GM12878 (cell line): ENCODE measurements at regions not wholly inside any gene's neighbourhood (a gene's known extent, or its start where the extent isn't known, plus 50 kb on each side); places are given as distances from the start of the nearest gene placed in this dataset.

Source experiments
- ATAC-seq: fragments of 200-7000 bp; cut with Tn5 transposase; 3 replicates; pipeline ENCODE4 v1.9.1; 2020; ENCODE audit warnings: mild to moderate bottlenecking, moderate library complexity
- BruUV-seq: library from RNA; stranded (reverse); fragments of 400-500 nt; replicated peaks from 2 replicates; lab custom pipeline; 2021; lab: Mats Ljungman, UMichigan
- CTCF ChIA-PET: fragments of 300-600 bp; sonication (Branson Sonifier 250); formaldehyde crosslinking; extraction: SDS; loops from one replicate; lab custom pipeline; 2021; ENCODE audit warnings: inconsistent platforms; lab: Yijun Ruan, JAX
- POLR2A ChIA-PET: fragments of 350-600 bp; formaldehyde crosslinking; extraction: SDS; loops from one replicate; lab custom pipeline; 2021; ENCODE audit warnings: inconsistent platforms; lab: Charles Lee
- RAD21 ChIA-PET: fragments of 300-600 bp; sonication (Branson Sonifier 250); formaldehyde crosslinking; loops from one replicate; lab custom pipeline; 2023; ENCODE audit warnings: antibody characterized with exemption; ENCODE audit not compliant: unreplicated experiment; lab: Charles Lee
- SMC1A ChIA-PET: fragments of 300-600 bp; sonication (Branson Sonifier 250); formaldehyde crosslinking; loops from one replicate; lab custom pipeline; 2023; ENCODE audit not compliant: unreplicated experiment, uncharacterized antibody; lab: Charles Lee
- DNase-seq: peaks from one replicate; pipeline ENCODE4 v3.0.0-alpha.2; 2011; ENCODE audit warnings: low read depth, low spot score
- FAIRE-seq: peaks from 3 replicates; lab custom pipeline; 2011; peaks lifted over from hg19 to GRCh38; lab: Jason Lieb, UNC
- H2AFZ ChIP-seq: 2 replicates; pipeline ENCODE4 v1.6.0; 2011; ENCODE audit warnings: low read depth, low read length, control low read depth; ENCODE audit not compliant: control insufficient read depth
- H3K27ac ChIP-seq: 2 replicates; pipeline ENCODE4 v1.5.1; 2011; ENCODE audit warnings: control low read depth; ENCODE audit not compliant: control insufficient read depth, insufficient read depth
- H3K27me3 ChIP-seq, 2 experiments: replicated peaks in 1 of 2; 2 replicates each; pipeline versions ENCODE4 v1.6.0 to v1.6.1; 2011; ENCODE audit warnings: low read length in 1 of 2; ENCODE audit not compliant: control insufficient read depth in 2 of 2, insufficient read depth in 2 of 2
- H3K36me3 ChIP-seq, 2 experiments: 2 replicates each; pipeline ENCODE4 v1.5.1; 2011; ENCODE audit warnings: low read length in 1 of 2; ENCODE audit not compliant: control insufficient read depth in 2 of 2, insufficient read depth in 2 of 2
- H3K4me1 ChIP-seq: 2 replicates; pipeline ENCODE4 v1.6.1; 2011; ENCODE audit warnings: mild to moderate bottlenecking, low read length, moderate library complexity, mixed read lengths; ENCODE audit not compliant: control insufficient read depth, insufficient read depth
- H3K4me2 ChIP-seq: 2 replicates; pipeline ENCODE4 v1.6.0; 2011; ENCODE audit warnings: control low read depth; ENCODE audit not compliant: control insufficient read depth, insufficient read depth
- H3K4me3 ChIP-seq: fragments of 200-600 bp; sonication (generic); 2 replicates; pipeline ENCODE4 v1.5.1; 2016
- H3K79me2 ChIP-seq: 2 replicates; pipeline ENCODE4 v1.6.0; 2011; ENCODE audit warnings: low read length; ENCODE audit not compliant: control insufficient read depth, insufficient read depth
- H3K9ac ChIP-seq: 2 replicates; pipeline ENCODE4 v1.8.0; 2011; ENCODE audit warnings: low read length, control low read depth, mixed read lengths; ENCODE audit not compliant: control insufficient read depth, insufficient read depth
- H3K9me3 ChIP-seq: replicated peaks from 3 replicates; pipeline ENCODE4 v1.5.1; 2011; ENCODE audit warnings: mild to moderate bottlenecking, low read length; ENCODE audit not compliant: control insufficient read depth, insufficient read depth
- H4K20me1 ChIP-seq: 2 replicates; pipeline ENCODE4 v1.6.0; 2011; ENCODE audit not compliant: control insufficient read depth, insufficient read depth
- ATF2 ChIP-seq: IDR thresholded peaks from 2 replicates; pipeline ENCODE4 v1.6.1; 2012; ENCODE audit warnings: low read length, inconsistent platforms
- ELK1 ChIP-seq: IDR thresholded peaks from 2 replicates; pipeline ENCODE4 v1.6.1; 2012; ENCODE audit warnings: low read depth, low read length, improper control_type of control experiment
- EZH2 ChIP-seq: IDR thresholded peaks from 2 replicates; pipeline ENCODE4 v1.6.1; 2012; ENCODE audit warnings: low read depth, mild to moderate bottlenecking, control low read depth, inconsistent platforms, low read length, borderline replicate concordance; ENCODE audit not compliant: control insufficient read depth
- FOXK2 ChIP-seq: fragments of 450-650 bp; IDR thresholded peaks from 2 replicates; pipeline ENCODE4 v1.6.1; 2017; ENCODE audit warnings: mild to moderate bottlenecking, moderate library complexity
- HSF1 ChIP-seq: fragments of 150-350 bp; IDR thresholded peaks from 2 replicates; pipeline ENCODE4 v1.6.1; 2014; ENCODE audit warnings: mild to moderate bottlenecking, low read depth, low read length
- IRF5 ChIP-seq: fragments of 450-650 bp; IDR thresholded peaks from 2 replicates; pipeline ENCODE4 v1.6.1; 2017; ENCODE audit warnings: borderline replicate concordance
- KLF5 ChIP-seq: fragments of 450-650 bp; IDR thresholded peaks from 2 replicates; pipeline ENCODE4 v1.6.1; 2014; ENCODE audit warnings: mild to moderate bottlenecking; ENCODE audit not compliant: partially characterized antibody
- MTA3 ChIP-seq: IDR thresholded peaks from 2 replicates; pipeline ENCODE4 v1.6.1; 2012; ENCODE audit warnings: low read length, inconsistent platforms, borderline replicate concordance
- MXI1 ChIP-seq: fragments of 150-350 bp; IDR thresholded peaks from 2 replicates; pipeline ENCODE4 v1.6.1; 2011; ENCODE audit warnings: low read depth, mild to moderate bottlenecking, inconsistent platforms, low read length, improper control_type of control experiment
- PAX5 ChIP-seq: IDR thresholded peaks from 2 replicates; pipeline ENCODE4 v1.6.1; 2011; ENCODE audit warnings: low read depth, low read length, borderline replicate concordance
- PAX8 ChIP-seq: fragments of 450-650 bp; IDR thresholded peaks from 2 replicates; pipeline ENCODE4 v1.6.1; 2017; ENCODE audit warnings: mild to moderate bottlenecking, moderate library complexity
- PML ChIP-seq: IDR thresholded peaks from 2 replicates; pipeline ENCODE4 v1.6.1; 2012; ENCODE audit warnings: low read length, inconsistent platforms
- RELA ChIP-seq: fragments of 450-650 bp; IDR thresholded peaks from 2 replicates; pipeline ENCODE4 v1.8.0; 2014; ENCODE audit warnings: borderline replicate concordance; ENCODE audit not compliant: partially characterized antibody
- SMC3 ChIP-seq: IDR thresholded peaks from 2 replicates; pipeline ENCODE4 v1.6.1; 2011; ENCODE audit warnings: low read length, improper control_type of control experiment, borderline replicate concordance
- SPI1 ChIP-seq: IDR thresholded peaks from 2 replicates; pipeline ENCODE4 v1.6.1; 2011; ENCODE audit warnings: low read depth, mild to moderate bottlenecking, low read length, moderate library complexity, borderline replicate concordance; ENCODE audit not compliant: insufficient read depth
- STAT3 ChIP-seq: IDR thresholded peaks from 2 replicates; pipeline ENCODE4 v1.6.1; 2011; ENCODE audit warnings: low read depth, low read length, improper control_type of control experiment
- TARDBP ChIP-seq: IDR thresholded peaks from 2 replicates; pipeline ENCODE4 v1.6.1; 2016; ENCODE audit warnings: borderline replicate concordance
- USF2 ChIP-seq: IDR thresholded peaks from 2 replicates; pipeline ENCODE4 v1.6.1; 2011; ENCODE audit warnings: low read depth, low read length, improper control_type of control experiment, borderline replicate concordance
- WGBS: methylation state at CpG from one replicate; pipeline ENCODE4 v1.1.6; 2016; ENCODE audit warnings: low lambda C conversion rate; ENCODE audit not compliant: insufficient replicate concordance, insufficient coverage; ENCODE audit errors: missing lambda C conversion rate; 5-methylcytosine and 5-hydroxymethylcytosine counted together
- in situ Hi-C: fragments of 300-500 bp; cut with MboI; formaldehyde crosslinking; loops from 9 replicates; pipeline ENCODE4 v1.14.3; 2018; ENCODE audit warnings: mixed read lengths
- intact Hi-C: fragments of 100-400 bp; cut with micrococcal nuclease; formaldehyde crosslinking; loops from one replicate; pipeline ENCODE4 v1.14.2; 2022; ENCODE audit not compliant: unreplicated experiment

GRCh38 chr14:71246539-71246938, 339.3 kb downstream of the PCNX1 start:
- Histone ChIP-seq H3K79me2 (no peaks in the 10 kb centered on the region), H3K4me2 (no peak overlapping the region), H2AFZ (no peak overlapping the region), H3K4me3 (no peak overlapping the region), H4K20me1 (no peaks in the 10 kb centered on the region), H3K36me3 (no peaks in the 10 kb centered on the region), H3K9ac (no peak overlapping the region), H3K4me1 (no peaks in the 10 kb centered on the region; the same call in 1 of the 2 replicates), H3K27me3 (no peaks in the 10 kb centered on the region), H3K27ac (no peak overlapping the region), H3K9me3 (peaks cover 3% of the 10 kb centered on the region; the same call in 1 of the 3 replicates)
- ChIA-PET SMC1A (interaction anchor here (0.8 kb wide), 1 partner anchor 41 kb away, joined by 3 read pairs; no protein-coding TSS in a partner anchor), RAD21 (no interaction called here), CTCF (no interaction called here), POLR2A (no interaction called here)
- FAIRE-seq = no peak
- no peak for DNase-seq
- WGBS = 95% methylated on average over 1 of the region's 1 CpG
- TF ChIP-seq ATF2 = no peak
- TF ChIP-seq FOXK2 = no peak
- no peak for TF ChIP-seq TARDBP
- TF ChIP-seq MTA3 = no peak
- TF ChIP-seq KLF5 = no peak
- no peak for TF ChIP-seq SPI1
- no peak for TF ChIP-seq PAX8
- no peak for TF ChIP-seq PAX5
- TF ChIP-seq SMC3 = no peak
- TF ChIP-seq PML = no peak
- TF ChIP-seq ELK1 = no peak
- TF ChIP-seq RELA = no peak
- no peak for TF ChIP-seq STAT3
- TF ChIP-seq HSF1 = no peak
- no peak for TF ChIP-seq USF2
- TF ChIP-seq MXI1 = no peak
- TF ChIP-seq EZH2 = no peak
- TF ChIP-seq IRF5 = no peak
- BruUV-seq = no TSS peak
- no peak for ATAC-seq
- intact Hi-C loops = no loop called here
- in situ Hi-C loops = no loop called here
